Stromal cell of bone marrow (primary cell): ENCODE measurements at regions not wholly inside any gene's neighbourhood (a gene's known extent, or its start where the extent isn't known, plus 50 kb on each side); places are given as distances from the start of the nearest gene placed in this dataset.
"Not testable (repeated sequence)": the region's sequence is repeated elsewhere in the genome, so short reads cannot be mapped to it uniquely, and the experiment has no call there.

Experiments used
- DNase-seq: peaks from one replicate; pipeline ENCODE4 v3.0.0-alpha.2; 2012; ENCODE audit warnings: low read depth

DNA sequence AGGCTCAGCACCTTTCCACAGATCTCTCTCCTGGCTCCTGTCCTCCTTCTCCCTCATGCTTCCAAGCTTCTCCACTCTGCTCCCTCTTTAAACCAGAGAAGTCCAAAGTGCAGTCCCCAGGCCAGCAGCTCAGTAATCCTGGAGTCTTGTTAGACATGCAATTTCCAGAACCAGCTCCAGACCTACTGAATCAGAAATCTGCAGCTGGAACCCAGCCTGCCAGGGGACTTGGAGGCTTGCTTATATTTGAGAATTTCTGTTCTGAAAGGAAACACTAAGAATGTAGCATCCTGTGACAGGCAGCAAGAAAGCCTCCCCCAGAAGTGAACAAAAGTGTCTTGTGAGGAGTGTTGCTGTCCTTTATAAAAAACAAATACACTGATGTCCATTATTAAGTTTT, 438.1 kb downstream of the BCKDHB start:
- DNase-seq, result no peak

DNA sequence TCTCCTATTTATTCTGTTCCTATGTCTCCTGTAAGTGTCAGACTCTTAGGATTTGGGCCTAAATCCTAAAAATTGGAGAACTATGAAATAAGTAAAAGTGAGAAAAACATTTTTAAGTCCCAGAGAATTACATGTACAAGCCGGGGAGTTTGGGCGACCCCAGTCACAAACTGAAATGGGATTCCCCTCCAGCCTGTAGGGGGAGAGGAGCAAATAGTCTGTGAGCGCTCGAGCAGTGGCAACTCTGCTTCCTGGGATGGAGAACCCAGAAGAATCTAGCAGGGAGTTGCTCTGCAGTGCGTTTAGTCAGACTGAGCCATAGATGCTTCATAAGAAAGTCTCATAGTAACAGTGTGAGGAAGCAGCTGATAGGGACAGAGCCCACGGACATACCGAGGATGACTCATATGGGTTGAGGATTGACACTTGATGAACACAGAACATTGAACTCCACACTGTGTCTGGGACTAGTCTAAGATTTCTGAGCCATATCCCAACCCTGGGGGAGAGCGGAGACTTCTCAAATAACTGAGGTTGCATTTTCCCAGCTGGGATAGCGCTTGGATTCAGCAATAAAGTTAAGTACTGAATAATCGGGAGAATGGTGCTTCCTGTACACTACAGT, 437.2 kb downstream of the BCKDHB start:
- DNase-seq, result no peak

GRCh38 chr6:80543151-80543550, 436.7 kb downstream of the BCKDHB start:
- no peak for DNase-seq

GRCh38 chr6:80541886-80542285, 435.4 kb downstream of the BCKDHB start:
- DNase-seq, result no peak

- DNase-seq, result no peak
Observed at GRCh38 chr6:80541181-80541580, 434.7 kb downstream of the BCKDHB start.

- DNase-seq, result no peak
Observed at GRCh38 chr6:80540700-80541099, 434.2 kb downstream of the BCKDHB start.

DNA sequence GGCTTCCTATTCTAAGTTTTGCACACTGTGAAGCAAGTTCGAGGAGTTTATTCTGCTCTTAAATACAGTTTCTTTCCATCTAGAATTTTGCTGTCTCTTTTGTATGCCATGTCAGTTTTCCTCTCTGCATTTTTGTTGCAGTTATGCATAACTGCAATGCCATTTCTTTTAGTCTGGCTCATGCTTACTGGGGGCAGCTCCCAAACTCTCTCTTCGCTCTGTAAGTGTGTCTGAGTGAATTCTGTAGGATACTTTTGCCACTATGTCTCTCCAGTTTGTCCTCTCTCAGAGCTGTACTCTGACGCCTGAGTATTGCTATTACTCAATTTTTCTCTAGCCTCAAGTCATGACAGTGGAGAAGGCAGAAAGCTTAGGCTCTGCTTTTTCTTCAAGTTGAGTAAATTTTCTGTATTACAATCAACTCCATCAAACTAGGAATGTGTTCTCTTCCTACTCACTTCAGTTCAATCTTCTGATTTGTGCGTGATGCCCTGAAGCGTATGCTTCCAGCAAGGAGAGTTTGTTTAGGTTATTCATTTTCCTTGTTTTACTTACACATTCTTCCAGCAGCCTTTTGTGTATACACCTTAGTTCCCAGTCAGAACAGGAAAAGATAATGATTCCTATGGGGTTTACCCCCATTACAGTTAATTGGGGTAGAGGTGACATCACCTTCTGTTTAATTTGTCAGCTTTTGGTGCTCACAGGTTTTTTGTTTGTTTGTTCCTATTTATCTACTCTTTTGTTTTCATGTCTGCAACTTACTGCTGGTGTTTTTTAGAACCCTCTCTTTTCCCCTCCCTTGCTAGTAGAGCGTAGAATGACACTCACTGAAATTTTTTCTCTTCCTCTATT, 430.9 kb downstream of the BCKDHB start:
- DNase-seq, result no peak

DNA sequence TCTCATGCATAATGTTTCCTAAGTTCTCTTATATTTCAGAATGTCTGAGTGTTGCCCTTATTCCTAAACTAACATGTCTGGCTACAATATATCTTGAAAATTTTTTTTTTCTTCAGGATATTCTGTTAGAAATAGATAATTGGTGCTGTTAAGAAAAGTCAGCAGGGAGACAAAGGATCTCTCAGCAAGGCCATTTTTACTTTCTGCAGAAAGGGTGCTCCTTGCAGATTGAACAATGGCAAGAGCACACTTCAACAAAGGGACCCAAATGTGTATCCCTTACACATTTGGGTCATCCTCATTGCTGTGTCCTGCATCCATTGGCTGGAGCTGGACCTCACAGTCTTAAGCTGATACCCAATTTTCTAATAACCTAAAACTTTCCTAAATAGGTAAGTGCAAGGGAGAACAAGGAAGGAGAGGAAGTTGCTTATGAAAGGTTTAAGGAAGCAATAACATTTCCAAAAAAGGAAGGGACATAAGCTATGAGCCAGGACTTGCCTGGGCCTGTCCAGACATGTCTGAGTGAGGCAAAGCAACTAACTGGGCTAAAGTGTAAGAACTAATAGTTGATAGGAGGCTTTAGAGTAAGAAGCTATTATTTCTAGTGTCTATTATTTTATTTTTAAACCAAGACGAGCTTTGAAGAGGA, 429.6 kb downstream of the BCKDHB start:
- no peak for DNase-seq

GRCh38 chr6:80531681-80532619, 425.5 kb downstream of the BCKDHB start:
- DNase-seq, result no peak

GRCh38 chr6:80530103-80530502, 423.6 kb downstream of the BCKDHB start:
- no peak for DNase-seq

DNA sequence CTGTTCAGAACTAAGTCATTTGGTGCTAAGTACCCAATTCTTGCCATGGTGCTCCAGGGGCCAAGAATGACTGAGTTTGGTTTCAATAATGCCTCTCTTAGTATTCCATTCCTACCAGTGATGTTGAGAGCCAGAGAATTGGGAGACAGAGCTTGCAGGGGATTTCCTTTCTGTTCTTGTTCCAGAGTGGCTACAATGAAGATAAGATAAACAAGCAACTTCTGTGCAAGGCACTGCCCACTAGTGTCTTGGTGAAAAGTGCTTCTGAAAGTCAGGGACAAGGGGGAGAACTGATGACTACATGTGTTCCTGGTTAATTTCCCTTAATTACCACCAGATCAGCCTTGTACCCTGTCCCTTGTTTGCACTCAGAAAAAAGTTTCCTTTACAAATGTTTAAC, 421.6 kb downstream of the BCKDHB start:
- DNase-seq, result no peak

- no peak for DNase-seq
Observed at GRCh38 chr6:80527552-80528052, 421.1 kb downstream of the BCKDHB start.

GRCh38 chr6:80523531-80523997, 417.1 kb downstream of the BCKDHB start:
- no peak for DNase-seq

- DNase-seq, result no peak
Observed at GRCh38 chr6:80523010-80523409, 416.5 kb downstream of the BCKDHB start.

DNA sequence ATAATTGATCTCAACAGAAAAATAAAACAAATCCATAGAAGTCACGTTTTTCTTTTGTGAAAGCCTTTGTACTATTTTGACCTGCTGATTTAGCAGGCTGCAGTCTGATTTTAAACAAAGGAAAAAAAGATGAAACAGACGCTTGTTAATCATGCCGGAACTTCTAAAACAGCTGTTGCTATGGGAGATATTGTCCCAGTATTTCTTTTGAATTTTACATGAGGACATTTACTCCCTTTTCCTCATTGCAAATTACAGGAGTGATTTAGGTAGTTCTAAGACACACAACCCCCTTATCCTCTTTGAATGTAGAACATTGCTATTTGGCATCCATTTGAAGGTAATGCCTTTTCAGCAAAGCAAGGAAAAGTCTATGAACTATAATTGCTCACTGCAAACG, 416.1 kb downstream of the BCKDHB start:
- no peak for DNase-seq

DNA sequence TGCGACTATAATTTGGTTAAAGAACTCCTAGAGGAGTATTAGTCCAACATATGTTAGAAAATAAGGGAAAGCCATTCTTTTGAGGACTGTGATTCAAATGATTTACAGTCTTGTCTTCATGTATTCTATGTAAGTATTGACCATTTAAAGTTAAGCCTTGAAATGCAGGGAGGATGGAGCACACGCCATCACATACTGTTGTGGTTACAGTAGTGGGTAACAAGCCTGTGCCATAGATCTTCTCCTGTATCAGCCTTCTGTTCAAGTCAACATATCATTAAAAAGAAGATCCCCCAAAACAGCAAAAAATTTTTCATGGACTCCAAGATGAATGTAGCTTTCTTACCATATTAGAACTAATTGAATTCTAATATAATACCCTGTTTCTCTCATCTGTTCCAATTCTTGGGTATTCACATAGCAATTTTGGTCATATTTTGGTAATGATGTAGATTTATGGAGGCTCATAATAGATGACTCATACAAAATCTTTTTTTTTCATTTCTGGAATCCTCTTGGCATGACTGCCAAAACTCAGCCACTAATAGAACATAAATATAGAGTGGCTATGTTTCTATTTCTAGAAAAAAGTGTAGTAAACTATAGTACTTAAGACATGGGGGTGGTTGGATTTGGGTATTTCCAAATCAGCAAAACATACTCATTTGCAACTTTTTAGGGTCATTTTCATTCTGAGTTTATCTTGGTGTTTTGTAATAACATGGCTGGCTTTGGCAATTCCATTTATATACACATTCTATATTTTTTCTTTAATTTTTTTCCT, 413.5 kb downstream of the BCKDHB start:
- DNase-seq, result peak; percentile 72

DNA sequence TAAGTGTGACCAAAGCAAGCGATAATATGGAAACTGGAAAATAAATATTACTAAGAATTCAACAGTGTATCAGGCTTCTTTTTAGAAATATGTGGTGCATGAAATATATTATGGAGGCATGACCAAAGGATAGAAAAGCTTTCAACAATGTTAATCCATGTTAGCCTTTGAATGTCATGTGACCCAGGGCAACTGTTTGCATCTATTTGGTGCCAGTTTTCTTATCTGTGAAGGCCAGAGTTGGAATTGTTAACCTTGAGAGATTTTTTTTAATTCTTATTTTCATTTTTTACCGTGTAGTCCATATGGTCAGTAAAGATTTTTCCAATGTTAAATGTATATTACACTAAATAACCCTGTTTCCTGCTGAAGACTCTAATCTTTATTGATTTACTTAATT, 411.1 kb downstream of the BCKDHB start:
- no peak for DNase-seq

DNA sequence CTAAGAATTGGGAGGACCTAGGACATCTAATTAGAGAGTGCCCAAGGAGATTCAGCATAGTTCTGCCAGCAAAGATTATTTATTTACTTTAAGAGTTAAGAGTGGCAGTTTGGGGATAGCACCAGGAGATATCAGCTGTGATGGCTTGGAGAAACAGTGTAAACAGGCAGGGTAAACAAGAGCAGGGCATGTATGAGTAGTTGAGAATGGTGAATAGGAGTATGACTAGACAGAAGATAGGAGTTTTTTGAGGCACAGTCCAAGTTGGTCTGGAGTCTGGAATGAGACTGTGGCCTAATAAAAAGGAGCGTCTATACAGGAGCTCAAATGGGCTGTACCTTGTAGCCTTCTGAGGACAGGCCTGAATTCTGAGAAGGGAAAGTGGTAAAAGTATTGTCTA, 404.1 kb downstream of the BCKDHB start:
- not testable (repeated sequence) for DNase-seq

GRCh38 chr6:80508885-80509630, 402.6 kb downstream of the BCKDHB start:
- DNase-seq, result no peak

DNA sequence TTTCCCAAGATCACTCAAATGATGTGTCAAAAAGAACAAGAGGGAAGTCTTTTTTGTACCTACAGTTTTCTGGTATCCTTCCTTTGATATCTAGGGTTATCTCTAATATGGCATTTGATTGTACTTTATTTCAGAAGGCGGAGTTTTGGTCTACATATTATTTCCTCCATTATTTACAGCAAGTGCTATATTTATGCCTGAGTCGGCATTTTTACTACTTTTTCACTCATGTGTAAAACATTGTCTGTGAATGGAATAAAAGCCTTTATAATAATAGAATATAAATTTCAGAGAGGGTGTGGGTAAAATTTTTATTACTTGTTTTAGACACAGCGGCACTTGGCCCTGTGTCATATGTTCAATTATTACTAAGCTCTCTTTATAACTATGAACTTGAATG, 398.4 kb downstream of the BCKDHB start:
- DNase-seq, result no peak
